Suprapubic skin (tissue), 4 donors: ENCODE measurements at regions not wholly inside any gene's neighbourhood (a gene's known extent, or its start where the extent isn't known, plus 50 kb on each side); places are given as distances from the start of the nearest gene placed in this dataset.

ENCODE experiments used
- DNase-seq, 2 donors: peaks; one replicate each; pipeline ENCODE4 v3.0.0-alpha.2; 2019; ENCODE audit warnings: low spot score in 2 of 2
- H3K27ac ChIP-seq: fragments of 200-600 bp; sonication (generic); one replicate; pipeline ENCODE4 v1.5.1; 2019
- H3K27me3 ChIP-seq: fragments of 200-600 bp; sonication (generic); one replicate; pipeline ENCODE4 v1.5.1; 2019
- H3K36me3 ChIP-seq: fragments of 200-600 bp; sonication (generic); one replicate; pipeline ENCODE4 v1.5.1; 2019
- H3K4me1 ChIP-seq: fragments of 200-600 bp; sonication (generic); one replicate; pipeline ENCODE4 v1.5.1; 2019
- H3K4me3 ChIP-seq: fragments of 200-600 bp; sonication (generic); one replicate; pipeline ENCODE4 v1.5.1; 2019; ENCODE audit warnings: mild to moderate bottlenecking
- H3K9me3 ChIP-seq: fragments of 200-600 bp; sonication (generic); one replicate; pipeline ENCODE4 v1.5.1; 2019
- EP300 ChIP-seq: sonication (generic); formaldehyde crosslinking; IDR thresholded peaks from one replicate; pipeline ENCODE4 v1.6.1; 2017; ENCODE audit warnings: antibody characterized with exemption
- POLR2A ChIP-seq, 2 donors: fragments of 450-650 bp; IDR thresholded peaks; one replicate each; pipeline ENCODE4 v1.6.1; 2017; ENCODE audit warnings: antibody characterized with exemption in 2 of 2, mild to moderate bottlenecking in 2 of 2, moderate library complexity in 2 of 2
- POLR2AphosphoS5 ChIP-seq, 3 donors: sonication (generic); formaldehyde crosslinking; IDR thresholded peaks; one replicate each; pipeline ENCODE4 v1.6.1; 2017; ENCODE audit warnings: antibody characterized with exemption in 3 of 3
- WGBS: methylation state at CpG from one replicate; pipeline ENCODE4 v1.1.5; 2018; 5-methylcytosine and 5-hydroxymethylcytosine counted together
- TF ChIP-seq, protein P1 (sequence below), 2 donors: fragments of 200-600 bp in 1 of 2; fragments of 450-650 bp in 1 of 2; sonication (generic) in 1 of 2; IDR thresholded peaks; one replicate each; pipeline ENCODE4 v1.5.1; 2016 to 2019; ENCODE audit warnings: antibody characterized with exemption in 2 of 2, mild to moderate bottlenecking in 1 of 2, moderate library complexity in 1 of 2

DNA sequence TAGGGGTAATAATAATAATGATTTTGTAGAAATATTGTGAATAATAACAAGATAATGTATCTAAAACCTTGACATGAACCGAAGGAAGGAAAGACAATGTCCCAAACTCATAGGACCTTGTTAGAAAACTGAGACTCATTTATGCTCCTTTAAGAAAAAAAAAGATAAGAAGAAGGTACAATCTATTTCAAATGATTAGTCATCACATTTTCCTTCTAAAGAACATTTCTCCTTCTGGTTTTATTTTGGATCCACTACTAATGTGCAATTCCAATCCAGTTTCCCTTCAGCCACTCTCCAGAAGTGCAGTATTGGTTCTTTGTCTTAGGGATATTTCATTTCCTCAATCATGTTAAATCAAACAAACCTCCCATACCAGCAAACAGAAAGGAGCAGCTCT, 526.7 kb downstream of the FUT8 start:
- Histone ChIP-seq H3K27ac (no peak overlapping the region), H3K4me1 (no peaks in the 10 kb centered on the region), H3K4me3 (no peak overlapping the region), H3K27me3 (no peaks in the 10 kb centered on the region), H3K9me3 (no peaks in the 10 kb centered on the region), H3K36me3 (no peaks in the 10 kb centered on the region)
- no peak for DNase-seq
- no peak for TF ChIP-seq POLR2AphosphoS5 (IDR thresholded peaks at IDR 0.05)
- no peak for TF ChIP-seq POLR2A (IDR thresholded peaks at IDR 0.05)
- no peak for TF ChIP-seq EP300
- TF ChIP-seq, protein P1, sequence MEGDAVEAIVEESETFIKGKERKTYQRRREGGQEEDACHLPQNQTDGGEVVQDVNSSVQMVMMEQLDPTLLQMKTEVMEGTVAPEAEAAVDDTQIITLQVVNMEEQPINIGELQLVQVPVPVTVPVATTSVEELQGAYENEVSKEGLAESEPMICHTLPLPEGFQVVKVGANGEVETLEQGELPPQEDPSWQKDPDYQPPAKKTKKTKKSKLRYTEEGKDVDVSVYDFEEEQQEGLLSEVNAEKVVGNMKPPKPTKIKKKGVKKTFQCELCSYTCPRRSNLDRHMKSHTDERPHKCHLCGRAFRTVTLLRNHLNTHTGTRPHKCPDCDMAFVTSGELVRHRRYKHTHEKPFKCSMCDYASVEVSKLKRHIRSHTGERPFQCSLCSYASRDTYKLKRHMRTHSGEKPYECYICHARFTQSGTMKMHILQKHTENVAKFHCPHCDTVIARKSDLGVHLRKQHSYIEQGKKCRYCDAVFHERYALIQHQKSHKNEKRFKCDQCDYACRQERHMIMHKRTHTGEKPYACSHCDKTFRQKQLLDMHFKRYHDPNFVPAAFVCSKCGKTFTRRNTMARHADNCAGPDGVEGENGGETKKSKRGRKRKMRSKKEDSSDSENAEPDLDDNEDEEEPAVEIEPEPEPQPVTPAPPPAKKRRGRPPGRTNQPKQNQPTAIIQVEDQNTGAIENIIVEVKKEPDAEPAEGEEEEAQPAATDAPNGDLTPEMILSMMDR (IDR thresholded peaks at IDR 0.05) = no peak
- WGBS = 96% methylated on average over 1 of the region's 1 CpG

DNA sequence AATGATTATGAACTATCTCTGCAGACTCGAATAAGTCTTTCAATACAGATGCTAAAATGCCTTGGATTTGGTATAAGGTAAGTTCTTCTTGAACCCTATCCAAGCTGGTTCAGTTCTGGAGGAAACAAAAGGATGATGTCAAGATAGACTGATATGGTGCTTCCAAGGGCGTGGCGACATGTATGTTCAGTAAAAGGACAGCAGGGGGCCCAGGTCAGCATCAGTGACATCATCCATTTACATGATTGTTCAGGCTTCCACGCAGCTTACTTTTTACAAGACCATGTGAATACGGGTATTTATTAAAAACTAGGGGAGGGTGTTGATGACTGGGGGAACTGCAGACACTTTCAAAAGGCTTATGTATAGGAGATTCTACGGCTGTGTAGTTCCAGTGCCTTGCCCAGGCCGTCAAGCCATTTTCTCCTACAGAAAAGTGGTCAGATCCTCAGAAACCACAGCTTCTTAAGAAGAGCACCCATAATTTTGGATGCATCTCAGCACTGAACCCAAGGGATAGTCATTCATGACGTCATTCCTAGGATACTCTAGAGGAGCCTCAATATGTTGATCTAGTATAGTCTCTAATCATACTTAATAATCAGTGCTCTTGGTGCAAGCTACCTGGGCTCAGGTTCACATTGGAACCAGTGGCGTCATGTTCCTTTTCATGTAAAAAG, 527.7 kb downstream of the FUT8 start:
- no peaks in the 10 kb centered on the region for H3K9me3 ChIP-seq
- no peaks in the 10 kb centered on the region for H3K4me1 ChIP-seq
- TF ChIP-seq EP300 = no peak
- TF ChIP-seq POLR2AphosphoS5 (IDR thresholded peaks at IDR 0.05) = no peak
- TF ChIP-seq, protein P1 (IDR thresholded peaks at IDR 0.05) = no peak
- TF ChIP-seq POLR2A (IDR thresholded peaks at IDR 0.05) = no peak
- H3K4me3 ChIP-seq = no peak overlapping the region
- no peaks in the 10 kb centered on the region for H3K27me3 ChIP-seq
- no peak overlapping the region for H3K27ac ChIP-seq
- no peaks in the 10 kb centered on the region for H3K36me3 ChIP-seq
- WGBS = 85% methylated on average over 9 of the region's 9 CpGs
- DNase-seq = no peak

DNA sequence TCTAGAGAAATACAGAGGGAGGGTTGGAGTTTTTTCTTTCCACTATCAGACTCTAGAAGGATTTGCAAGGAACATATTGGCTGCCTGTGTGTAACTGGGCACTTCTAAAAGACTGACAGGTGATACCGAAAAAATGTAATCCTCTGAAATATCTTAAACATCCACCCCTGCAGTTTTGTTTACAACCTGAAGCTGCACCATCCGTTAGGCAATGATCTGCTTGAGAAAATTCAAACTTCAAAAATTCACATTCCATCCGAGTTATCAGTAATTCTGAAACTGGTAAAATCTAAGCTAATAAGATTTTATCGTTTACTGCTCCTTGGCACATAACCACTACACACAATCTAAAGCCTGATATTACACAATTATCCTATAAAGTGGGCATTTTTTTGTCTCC, 528.6 kb downstream of the FUT8 start:
- no peak for TF ChIP-seq EP300
- TF ChIP-seq, protein P1 (IDR thresholded peaks at IDR 0.05) = no peak
- TF ChIP-seq POLR2AphosphoS5 (IDR thresholded peaks at IDR 0.05) = no peak
- no peak for TF ChIP-seq POLR2A (IDR thresholded peaks at IDR 0.05)
- Histone ChIP-seq H3K27me3 (no peaks in the 10 kb centered on the region), H3K4me1 (no peaks in the 10 kb centered on the region), H3K27ac (no peak overlapping the region), H3K4me3 (no peak overlapping the region), H3K9me3 (no peaks in the 10 kb centered on the region), H3K36me3 (no peaks in the 10 kb centered on the region)
- 67% methylated on average over 4 of the region's 4 CpGs for WGBS
- no peak for DNase-seq

DNA sequence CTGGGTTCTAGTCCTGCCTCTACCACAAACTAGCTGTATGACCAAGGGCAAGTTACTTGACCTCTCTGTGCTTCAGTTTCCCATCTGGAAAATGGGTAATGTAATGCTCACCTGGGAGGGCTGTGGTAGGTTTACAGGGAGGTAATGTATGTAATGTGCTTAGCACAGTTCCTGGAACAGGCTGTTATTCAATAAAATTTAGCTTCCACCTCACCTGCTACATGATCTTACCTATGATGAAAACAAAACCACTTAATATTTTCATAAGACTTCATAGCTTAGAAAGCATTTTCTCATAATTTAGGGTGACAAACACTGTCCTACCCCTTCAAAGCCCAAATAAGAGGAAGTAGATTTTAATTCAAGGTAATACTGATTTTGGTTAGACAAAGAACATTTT, 530.6 kb downstream of the FUT8 start:
- Histone ChIP-seq H3K4me3 (no peak overlapping the region), H3K27ac (no peak overlapping the region), H3K36me3 (no peaks in the 10 kb centered on the region), H3K4me1 (no peaks in the 10 kb centered on the region), H3K27me3 (peaks cover 11% of the 10 kb centered on the region), H3K9me3 (no peaks in the 10 kb centered on the region)
- no peak for DNase-seq
- TF ChIP-seq, protein P1 (IDR thresholded peaks at IDR 0.05) = no peak
- TF ChIP-seq POLR2A (IDR thresholded peaks at IDR 0.05) (no peak), EP300 (no peak), POLR2AphosphoS5 (IDR thresholded peaks at IDR 0.05) (no peak)

DNA sequence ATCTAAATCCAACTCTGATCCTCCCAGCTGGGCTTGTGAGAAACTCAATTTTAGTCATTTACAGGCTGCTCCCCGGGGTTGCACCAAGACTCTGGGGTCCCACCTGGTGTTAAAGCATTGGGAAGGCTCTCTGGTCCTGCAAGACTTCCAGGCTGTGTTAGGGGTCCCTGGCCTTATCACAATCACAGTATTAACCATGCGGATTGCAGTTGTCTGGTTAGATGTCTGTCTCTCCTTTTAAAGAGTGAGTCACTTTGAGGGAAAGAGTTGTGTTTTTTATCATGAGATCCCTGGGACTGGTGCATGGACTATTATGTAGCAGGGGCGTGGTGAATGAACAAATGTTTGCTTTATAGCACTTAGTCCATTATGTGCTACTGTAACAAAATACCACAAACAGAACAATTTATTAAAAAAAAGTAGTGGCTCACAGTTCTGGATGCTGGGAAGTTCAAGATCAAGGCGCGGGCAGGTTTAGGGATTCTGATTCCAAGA, 531.4 kb downstream of the FUT8 start:
- Histone ChIP-seq H3K4me1 (no peaks in the 10 kb centered on the region), H3K36me3 (no peaks in the 10 kb centered on the region), H3K9me3 (no peaks in the 10 kb centered on the region), H3K27me3 (peaks cover 17% of the 10 kb centered on the region), H3K4me3 (no peak overlapping the region), H3K27ac (no peak overlapping the region)
- WGBS = 90% methylated on average over 5 of the region's 5 CpGs
- no peak for DNase-seq
- TF ChIP-seq, protein P1 (IDR thresholded peaks at IDR 0.05) = no peak
